Fibroblast of lung (primary cell): ENCODE measurements at regions not wholly inside any gene's neighbourhood (a gene's known extent, or its start where the extent isn't known, plus 50 kb on each side); places are given as distances from the start of the nearest gene placed in this dataset.

Experiments used
- DNase-seq, 2 donors: peaks; one replicate each; pipeline versions ENCODE4 v3.0.0 to v3.0.0-alpha.2; 2010; ENCODE audit warnings: low read depth in 2 of 2
- H2AFZ ChIP-seq: 2 replicates; pipeline ENCODE4 v1.5.1; 2012; ENCODE audit warnings: low read length, control low read depth, inconsistent platforms
- H3K27ac ChIP-seq: 2 replicates; pipeline ENCODE4 v1.5.1; 2011; ENCODE audit warnings: low read length, control low read depth; ENCODE audit not compliant: insufficient read depth
- H3K27me3 ChIP-seq: 2 replicates; pipeline ENCODE4 v1.5.1; 2011; ENCODE audit warnings: mild to moderate bottlenecking, low read length; ENCODE audit not compliant: control insufficient read depth, insufficient read depth
- H3K36me3 ChIP-seq: 2 replicates; pipeline ENCODE4 v1.5.1; 2011; ENCODE audit warnings: low read length; ENCODE audit not compliant: control insufficient read depth, insufficient read depth
- H3K4me1 ChIP-seq: 2 replicates; pipeline ENCODE4 v1.5.1; 2011; ENCODE audit warnings: low read length; ENCODE audit not compliant: control insufficient read depth, insufficient read depth; ENCODE audit errors: extremely low read depth
- H3K4me2 ChIP-seq: 2 replicates; pipeline ENCODE4 v1.5.1; 2011; ENCODE audit warnings: low read length, control low read depth; ENCODE audit not compliant: insufficient read depth; ENCODE audit errors: extremely low read depth
- H3K4me3 ChIP-seq, 4 experiments: fragments of 200-600 bp in 1 of 4; sonication (generic) in 1 of 4; replicated peaks in 1 of 4; 2 replicates each; pipeline ENCODE4 v1.5.1; 2011 to 2016; ENCODE audit warnings: low read length in 4 of 4, low read depth in 3 of 4, mild to moderate bottlenecking in 3 of 4, control low read depth in 2 of 4, inconsistent platforms in 1 of 4, mixed read lengths in 1 of 4; ENCODE audit not compliant: insufficient read depth in 1 of 4; ENCODE audit errors: control extremely low read depth in 1 of 4
- H3K79me2 ChIP-seq: 2 replicates; pipeline ENCODE4 v1.5.1; 2012; ENCODE audit warnings: mild to moderate bottlenecking, low read length, inconsistent platforms; ENCODE audit not compliant: control insufficient read depth, insufficient read depth
- H3K9ac ChIP-seq: 2 replicates; pipeline ENCODE4 v1.5.1; 2011; ENCODE audit warnings: mild to moderate bottlenecking, low read length, control low read depth; ENCODE audit not compliant: insufficient read depth
- H3K9me3 ChIP-seq: 2 replicates; pipeline ENCODE4 v1.5.1; 2012; ENCODE audit warnings: low read depth, low read length; ENCODE audit not compliant: control insufficient read depth, insufficient read depth
- H4K20me1 ChIP-seq: 2 replicates; pipeline ENCODE4 v1.5.1; 2011; ENCODE audit warnings: low read length; ENCODE audit not compliant: control insufficient read depth, insufficient read depth; ENCODE audit errors: extremely low read depth
- EZH2 ChIP-seq: IDR thresholded peaks from 2 replicates; pipeline ENCODE4 v1.5.1; 2012; ENCODE audit warnings: low read length, control low read depth, mild to moderate bottlenecking; ENCODE audit errors: missing control alignments
- TF ChIP-seq, protein P1 (sequence below), 2 donors: IDR thresholded peaks in 1 of 2; conservative IDR thresholded peaks in 1 of 2; 1 replicate in 1 of 2; 2 replicates in 1 of 2; pipeline ENCODE4 v1.5.1; 2011 to 2012; ENCODE audit warnings: low read length in 2 of 2, control low read depth in 1 of 2, inconsistent platforms in 1 of 2, low read depth in 1 of 2, mild to moderate bottlenecking in 1 of 2

DNA sequence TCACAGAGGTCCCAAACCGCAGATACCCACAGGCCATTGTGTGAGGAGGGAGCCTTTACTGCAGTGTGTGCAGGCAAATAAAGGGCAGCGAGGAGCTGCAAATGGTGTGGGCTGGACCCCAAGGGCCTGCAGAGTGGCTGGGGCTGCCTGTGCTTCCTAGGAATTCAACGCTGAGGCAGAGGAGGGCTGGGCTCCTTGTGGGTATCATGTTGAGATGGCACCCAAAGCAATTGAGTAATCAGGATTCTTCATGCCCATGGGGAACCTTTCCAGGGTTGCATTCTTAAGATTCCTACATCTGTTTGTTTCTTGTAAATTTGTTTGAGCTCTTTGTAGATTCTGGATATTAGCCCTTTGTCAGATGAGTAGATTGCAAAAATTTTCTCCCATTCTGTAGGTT lies 85.4 kb upstream of the LIPC start:
- no peak for TF ChIP-seq EZH2
- TF ChIP-seq, protein P1, sequence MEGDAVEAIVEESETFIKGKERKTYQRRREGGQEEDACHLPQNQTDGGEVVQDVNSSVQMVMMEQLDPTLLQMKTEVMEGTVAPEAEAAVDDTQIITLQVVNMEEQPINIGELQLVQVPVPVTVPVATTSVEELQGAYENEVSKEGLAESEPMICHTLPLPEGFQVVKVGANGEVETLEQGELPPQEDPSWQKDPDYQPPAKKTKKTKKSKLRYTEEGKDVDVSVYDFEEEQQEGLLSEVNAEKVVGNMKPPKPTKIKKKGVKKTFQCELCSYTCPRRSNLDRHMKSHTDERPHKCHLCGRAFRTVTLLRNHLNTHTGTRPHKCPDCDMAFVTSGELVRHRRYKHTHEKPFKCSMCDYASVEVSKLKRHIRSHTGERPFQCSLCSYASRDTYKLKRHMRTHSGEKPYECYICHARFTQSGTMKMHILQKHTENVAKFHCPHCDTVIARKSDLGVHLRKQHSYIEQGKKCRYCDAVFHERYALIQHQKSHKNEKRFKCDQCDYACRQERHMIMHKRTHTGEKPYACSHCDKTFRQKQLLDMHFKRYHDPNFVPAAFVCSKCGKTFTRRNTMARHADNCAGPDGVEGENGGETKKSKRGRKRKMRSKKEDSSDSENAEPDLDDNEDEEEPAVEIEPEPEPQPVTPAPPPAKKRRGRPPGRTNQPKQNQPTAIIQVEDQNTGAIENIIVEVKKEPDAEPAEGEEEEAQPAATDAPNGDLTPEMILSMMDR (conservative IDR thresholded peaks at IDR 0.05 in 1 of 2, IDR thresholded peaks at IDR 0.05 in 1 of 2; ENCODE audit: low read depth in 1 of 2, low read length in 2 of 2), result no peak
- H3K79me2 ChIP-seq, result no peaks in the 10 kb centered on the region
- DNase-seq, result peak in 1 of 2 donors; percentile 65
- no peak overlapping the region for H3K9ac ChIP-seq
- no peaks in the 10 kb centered on the region for H4K20me1 ChIP-seq
- H3K36me3 ChIP-seq, result no peaks in the 10 kb centered on the region
- no peaks in the 10 kb centered on the region for H3K27me3 ChIP-seq
- no peak overlapping the region for H3K27ac ChIP-seq
- H3K4me1 ChIP-seq, result no peaks in the 10 kb centered on the region
- H3K9me3 ChIP-seq, result no peaks in the 10 kb centered on the region
- no peak overlapping the region for H3K4me2 ChIP-seq
- H2AFZ ChIP-seq, result no peak overlapping the region
- no peak overlapping the region for H3K4me3 ChIP-seq

DNA sequence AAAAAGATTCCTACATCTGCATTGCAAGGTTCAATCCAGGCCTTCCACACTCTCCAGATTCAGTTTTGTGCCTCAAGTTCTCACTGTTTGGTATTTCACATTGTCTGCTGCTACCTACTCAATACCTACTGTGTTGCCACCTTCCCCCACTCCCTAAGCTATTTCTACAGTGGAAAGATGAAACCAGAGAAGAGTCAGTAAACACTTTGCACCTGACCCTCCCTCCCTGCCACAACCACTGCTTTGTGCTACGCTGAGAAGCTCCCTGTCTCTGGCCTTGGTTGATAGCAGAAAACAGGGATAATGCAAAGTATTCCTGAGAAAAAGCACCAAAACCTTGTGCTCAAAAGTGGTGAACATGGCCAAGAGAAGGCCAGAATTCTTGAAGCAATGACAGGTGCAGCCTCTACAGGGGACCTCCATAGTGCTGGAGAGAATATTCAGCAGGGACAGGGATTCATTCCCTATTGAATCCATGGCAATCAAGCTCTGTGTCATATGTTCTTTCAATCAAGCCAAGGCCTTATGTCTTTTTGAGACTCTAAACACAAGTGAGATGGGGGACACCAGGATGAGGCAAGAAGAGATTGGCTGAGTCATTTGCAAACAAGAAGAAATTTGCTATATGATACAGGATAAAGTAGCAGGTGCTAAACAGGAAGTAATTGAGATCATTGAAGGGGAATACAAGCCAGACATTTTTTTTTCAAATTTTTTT lies 83.5 kb upstream of the LIPC start:
- Histone ChIP-seq H4K20me1 (no peaks in the 10 kb centered on the region), H3K36me3 (no peaks in the 10 kb centered on the region), H3K9me3 (no peaks in the 10 kb centered on the region), H3K27ac (no peak overlapping the region), H3K4me2 (no peak overlapping the region), H3K4me1 (no peaks in the 10 kb centered on the region), H3K4me3 (no peak overlapping the region), H3K9ac (no peak overlapping the region), H2AFZ (no peak overlapping the region), H3K79me2 (no peaks in the 10 kb centered on the region), H3K27me3 (no peaks in the 10 kb centered on the region)
- no peak for DNase-seq
- TF ChIP-seq, protein P1 (conservative IDR thresholded peaks at IDR 0.05 in 1 of 2, IDR thresholded peaks at IDR 0.05 in 1 of 2; ENCODE audit: low read depth in 1 of 2, low read length in 2 of 2), result no peak
- TF ChIP-seq EZH2, result no peak

DNA sequence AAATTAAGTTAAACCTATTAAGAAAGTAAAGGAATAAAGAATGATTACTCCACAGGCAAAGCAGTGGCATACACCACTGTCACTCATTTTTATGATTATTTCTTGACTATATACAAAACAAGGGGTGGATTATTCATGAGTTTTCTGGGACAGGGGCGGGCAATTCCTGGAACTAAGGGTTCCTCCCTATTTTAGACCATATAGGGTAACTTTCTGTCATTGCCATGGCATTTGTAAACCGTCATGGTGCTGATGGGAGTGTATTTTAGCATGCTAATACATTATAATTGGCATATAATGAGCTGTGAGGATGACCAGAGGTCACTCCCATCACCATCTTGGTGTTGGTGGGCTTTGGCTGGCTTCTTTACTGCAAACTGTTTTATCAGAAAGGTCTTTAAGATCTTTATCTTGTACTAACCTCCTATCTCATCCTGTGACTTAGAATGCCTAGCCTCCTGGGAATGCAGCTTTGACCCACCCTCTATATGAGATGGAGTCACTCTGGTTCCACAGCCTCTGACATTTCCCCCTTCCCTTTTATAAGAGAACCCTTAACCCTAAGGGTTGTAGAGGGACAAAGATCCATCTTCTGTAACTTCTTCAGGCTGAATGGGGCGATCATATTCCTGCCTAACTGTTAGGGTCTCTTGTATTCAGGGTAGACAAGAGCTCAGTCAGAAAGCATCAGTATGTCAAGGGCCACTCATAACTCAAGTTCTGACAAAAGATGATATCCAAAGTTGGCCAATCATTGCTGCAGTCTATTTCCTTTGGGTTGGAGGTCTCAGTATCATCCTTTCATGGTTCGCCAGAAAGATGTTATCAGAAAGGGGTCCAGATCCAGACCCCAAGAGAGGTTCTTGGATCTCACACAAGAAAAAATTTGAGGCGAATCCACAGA lies 79.5 kb upstream of the LIPC start:
- no peaks in the 10 kb centered on the region for H3K4me1 ChIP-seq
- H3K79me2 ChIP-seq, result no peaks in the 10 kb centered on the region
- H3K27me3 ChIP-seq, result no peaks in the 10 kb centered on the region
- H2AFZ ChIP-seq, result no peak overlapping the region
- H3K4me2 ChIP-seq, result no peak overlapping the region
- no peaks in the 10 kb centered on the region for H3K36me3 ChIP-seq
- TF ChIP-seq, protein P1 (conservative IDR thresholded peaks at IDR 0.05 in 1 of 2, IDR thresholded peaks at IDR 0.05 in 1 of 2; ENCODE audit: low read depth in 1 of 2, low read length in 2 of 2), result no peak
- TF ChIP-seq EZH2, result no peak
- H3K27ac ChIP-seq, result no peak overlapping the region
- no peak overlapping the region for H3K4me3 ChIP-seq
- no peak overlapping the region for H3K9ac ChIP-seq
- H4K20me1 ChIP-seq, result no peaks in the 10 kb centered on the region
- no peaks in the 10 kb centered on the region for H3K9me3 ChIP-seq
- DNase-seq, result no peak
